ENCODE measurements at regions not wholly inside any gene's neighbourhood (a gene's known extent, or its start where the extent isn't known, plus 50 kb on each side); places are given as distances from the start of the nearest gene placed in this dataset.
"Not testable (repeated sequence)": the region's sequence is repeated elsewhere in the genome, so short reads cannot be mapped to it uniquely, and the experiment has no call there.

- DNase-seq: no peak
Measured at GRCh38 chr15:62849316-62850106, 193.0 kb upstream of the TPM1 start.

- no peak for DNase-seq
Measured at GRCh38 chr15:62850318-62850717, 192.2 kb upstream of the TPM1 start.

GRCh38 chr15:62850791-62851291, 191.7 kb upstream of the TPM1 start:
- DNase-seq: no peak

GRCh38 chr15:62853114-62853840, 189.3 kb upstream of the TPM1 start:
- DNase-seq: no peak

GRCh38 chr15:62853841-62854225, 188.7 kb upstream of the TPM1 start:
- no peak for DNase-seq

GRCh38 chr15:62854420-62855084, 188.0 kb upstream of the TPM1 start:
- no peak for DNase-seq

- DNase-seq: no peak
Measured at GRCh38 chr15:62855085-62855476, 187.5 kb upstream of the TPM1 start.

- DNase-seq: no peak
Measured at GRCh38 chr15:62856466-62857246, 185.9 kb upstream of the TPM1 start.

GRCh38 chr15:62857411-62857853, 185.1 kb upstream of the TPM1 start:
- no peak for DNase-seq

- no peak for DNase-seq
Measured at GRCh38 chr15:62858343-62858742, 184.2 kb upstream of the TPM1 start.

- DNase-seq: no peak
Measured at GRCh38 chr15:62862717-62863116, 179.8 kb upstream of the TPM1 start.

GRCh38 chr15:62866366-62866765, 176.2 kb upstream of the TPM1 start:
- DNase-seq: no peak

- DNase-seq: no peak
Measured at GRCh38 chr15:62867844-62868243, 174.7 kb upstream of the TPM1 start.

GRCh38 chr15:62868507-62868906, 174.0 kb upstream of the TPM1 start:
- no peak for DNase-seq

GRCh38 chr15:62869116-62869515, 173.4 kb upstream of the TPM1 start:
- no peak for DNase-seq

GRCh38 chr15:62870216-62870615, 172.3 kb upstream of the TPM1 start:
- no peak for DNase-seq

- not testable (repeated sequence) for DNase-seq
Measured at GRCh38 chr15:62870701-62871100, 171.8 kb upstream of the TPM1 start.

GRCh38 chr15:62873203-62873602, 169.3 kb upstream of the TPM1 start:
- DNase-seq: no peak

- no peak for DNase-seq
Measured at GRCh38 chr15:62874064-62874463, 168.5 kb upstream of the TPM1 start.

- DNase-seq: no peak
Measured at GRCh38 chr15:62874959-62875625, 167.5 kb upstream of the TPM1 start.

GRCh38 chr15:62875626-62876021, 166.9 kb upstream of the TPM1 start:
- no peak for DNase-seq

GRCh38 chr15:62877276-62877857, 165.2 kb upstream of the TPM1 start:
- no peak for DNase-seq

All from NCI-H2227 treated with DMSO at 0.1 percent for 48 hours (cell line).